HK-2 (cell line): ENCODE measurements at regions not wholly inside any gene's neighbourhood (a gene's known extent, or its start where the extent isn't known, plus 50 kb on each side); places are given as distances from the start of the nearest gene placed in this dataset.
"Not testable (repeated sequence)": the region's sequence is repeated elsewhere in the genome, so short reads cannot be mapped to it uniquely, and the experiment has no call there.

ENCODE experiments used
- DNase-seq: peaks from one replicate; pipeline ENCODE4 v3.0.0-alpha.2; 2018; ENCODE audit not compliant: unreplicated experiment

DNA sequence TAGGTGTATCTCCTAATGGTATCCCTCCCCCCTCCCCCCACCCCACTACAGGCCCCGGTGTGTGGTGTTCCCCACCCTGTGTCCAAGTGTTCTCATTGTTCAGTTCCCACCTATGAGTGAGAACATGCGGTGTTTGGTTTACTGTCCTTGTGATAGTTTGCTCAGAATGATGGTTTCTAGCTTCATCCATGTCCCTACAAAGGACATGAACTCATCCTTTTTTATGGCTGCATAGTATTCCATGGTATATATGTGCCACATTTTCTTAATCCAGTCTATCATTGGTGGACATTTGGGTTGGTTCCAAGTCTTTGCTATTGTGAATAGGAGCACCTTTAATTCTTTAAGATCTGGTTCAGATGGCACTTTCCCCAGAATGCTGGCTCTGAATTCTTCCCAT, 58.5 kb upstream of the PTGFRN start:
- DNase-seq = not testable (repeated sequence)

DNA sequence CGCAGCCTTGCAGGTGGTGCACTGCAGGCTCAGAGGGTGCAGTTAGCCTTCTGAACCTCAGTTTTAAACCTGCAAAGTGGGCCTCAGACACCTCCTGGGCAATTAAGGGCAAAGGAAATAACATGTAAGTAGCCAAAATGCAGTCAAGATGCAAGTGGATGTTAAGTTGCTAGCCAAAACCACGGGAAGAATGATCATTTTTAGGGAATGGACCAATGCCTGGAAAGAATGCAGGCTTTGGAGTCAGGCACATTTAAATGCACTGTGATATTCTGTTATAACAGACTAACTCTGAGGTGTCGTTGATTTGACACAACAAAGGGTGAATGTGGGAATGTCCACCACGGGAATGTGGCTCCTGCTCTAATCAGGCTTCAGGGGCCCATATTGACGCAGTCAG, 57.9 kb upstream of the PTGFRN start:
- no peak for DNase-seq

GRCh38 chr1:116852367-116852766, 57.3 kb upstream of the PTGFRN start:
- DNase-seq = no peak

DNA sequence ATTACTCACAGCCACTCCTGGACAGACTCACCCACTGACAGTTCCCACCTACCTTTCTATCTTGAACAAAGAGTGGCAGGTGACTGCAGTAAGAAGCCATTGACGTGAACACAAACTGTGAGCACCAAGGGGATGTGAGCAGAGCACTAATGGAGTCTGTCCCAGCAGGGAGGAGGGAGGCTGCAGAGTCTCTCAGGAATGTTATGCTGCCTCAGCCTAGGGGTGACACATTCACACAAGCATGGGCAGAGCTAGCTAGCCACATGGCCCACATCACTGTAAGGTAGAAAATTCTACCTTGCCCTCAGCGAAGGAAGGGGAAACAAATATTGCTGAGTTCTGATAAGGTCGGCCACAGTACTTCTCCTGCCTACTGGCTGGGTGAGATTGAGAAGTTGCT, 56.8 kb upstream of the PTGFRN start:
- DNase-seq = peak; percentile 26

GRCh38 chr1:116853680-116854402, 55.9 kb upstream of the PTGFRN start:
- DNase-seq = peak; percentile 36

DNA sequence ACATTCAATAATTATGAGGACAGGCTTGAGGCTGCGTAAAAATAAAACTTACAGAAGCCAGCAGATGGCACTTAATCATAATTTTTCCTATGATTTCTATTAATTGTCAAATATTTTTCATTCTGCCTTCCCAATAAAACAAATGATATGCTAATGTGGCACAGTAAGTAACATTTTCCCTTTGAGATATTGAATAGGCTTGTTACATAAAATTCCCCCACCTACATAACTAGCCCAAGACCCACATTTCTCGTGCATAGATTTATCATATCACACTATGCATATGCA, 55.4 kb upstream of the PTGFRN start:
- no peak for DNase-seq

DNA sequence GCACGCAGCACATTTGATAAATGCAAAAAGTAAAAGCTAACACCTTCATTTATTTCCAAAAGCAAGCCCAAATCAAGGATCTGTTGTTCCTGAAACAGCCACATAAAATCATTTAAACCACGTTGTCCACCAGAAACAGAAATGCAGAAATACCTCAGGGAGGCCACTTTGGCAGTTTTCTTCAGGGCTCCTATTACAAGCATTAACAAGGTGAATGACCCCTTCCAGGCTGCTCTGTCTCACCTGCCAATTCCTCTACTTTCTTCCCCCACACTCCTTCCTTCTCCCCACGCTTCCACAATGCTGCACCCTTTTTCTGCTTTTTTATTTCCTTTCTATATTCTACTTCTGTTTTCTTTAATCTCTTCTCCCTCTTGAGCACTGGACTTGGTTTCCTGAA, 55.0 kb upstream of the PTGFRN start:
- DNase-seq = no peak

- DNase-seq = no peak
These were observed 54.5 kb upstream of the PTGFRN start for GRCh38 chr1:116855191-116855619.

GRCh38 chr1:116855773-116856201, 53.9 kb upstream of the PTGFRN start:
- DNase-seq = no peak

DNA sequence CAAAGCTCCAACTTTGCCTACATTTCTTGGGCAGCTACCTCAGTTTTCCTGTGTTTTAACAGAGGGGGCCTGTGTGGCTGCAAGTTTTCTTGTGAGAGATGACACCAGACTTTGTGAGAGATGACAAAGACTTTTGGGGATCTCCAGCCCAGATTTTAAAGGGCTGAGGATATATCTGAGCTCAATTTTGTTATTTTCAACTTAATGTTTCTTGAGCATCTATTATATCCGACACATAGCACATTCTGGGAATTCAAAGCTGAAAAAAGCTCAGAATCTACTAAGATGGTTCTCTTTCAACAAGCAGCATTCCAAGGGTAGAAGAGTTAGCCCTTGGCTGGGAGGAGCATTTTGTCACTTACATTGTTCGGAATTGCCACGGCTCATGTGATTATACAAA, 53.4 kb upstream of the PTGFRN start:
- no peak for DNase-seq

DNA sequence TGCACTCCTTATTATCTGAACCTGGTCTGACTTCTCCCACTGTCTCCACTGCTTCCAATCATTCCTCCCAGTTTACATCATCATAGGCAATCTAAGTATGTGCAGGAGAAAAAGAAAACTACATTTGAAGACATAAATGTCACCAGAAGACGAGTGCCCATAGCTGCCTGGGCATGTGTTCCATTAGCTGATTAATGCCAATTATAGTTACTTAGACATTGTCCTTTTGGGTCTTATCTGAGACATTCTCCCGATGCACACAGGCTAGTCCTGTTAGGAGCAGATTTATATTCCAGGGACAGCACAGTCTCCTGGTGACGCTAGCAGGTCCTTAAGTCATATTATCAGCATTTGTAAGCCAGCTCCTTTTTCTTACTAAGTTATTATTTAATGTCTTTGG, 52.6 kb upstream of the PTGFRN start:
- no peak for DNase-seq
